ENCODE measurements at regions not wholly inside any gene's neighbourhood (a gene's known extent, or its start where the extent isn't known, plus 50 kb on each side); places are given as distances from the start of the nearest gene placed in this dataset.

DNA sequence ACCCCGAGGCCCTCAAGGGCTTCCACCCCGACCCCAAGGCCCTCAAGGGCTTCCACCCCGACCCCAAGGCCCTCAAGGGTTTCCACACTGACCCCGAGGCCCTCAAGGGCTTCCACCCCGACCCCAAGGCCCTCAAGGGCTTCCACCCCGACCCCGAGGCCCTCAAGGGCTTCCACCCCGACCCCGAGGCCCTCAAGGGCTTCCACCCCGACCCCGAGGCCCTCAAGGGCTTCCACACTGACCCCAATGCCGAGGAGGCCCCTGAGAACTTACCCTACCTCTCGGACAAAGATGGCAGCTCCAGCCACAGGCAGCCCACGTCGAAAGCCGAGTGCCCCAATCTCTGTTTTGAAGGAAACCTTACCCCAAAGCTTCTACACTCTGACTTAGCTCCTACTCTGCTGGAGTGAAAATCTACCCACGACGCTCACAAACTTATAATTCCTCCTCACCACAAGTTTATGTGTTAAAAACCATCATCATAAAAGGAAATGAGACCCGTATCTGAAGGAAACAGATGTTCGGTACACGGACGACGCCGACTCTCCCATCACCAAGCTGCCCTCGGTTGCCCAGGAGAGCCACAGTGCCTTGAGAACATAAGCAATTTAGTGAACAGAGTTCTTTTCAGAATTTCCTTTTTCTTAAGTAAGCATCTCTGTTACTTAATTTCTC, 61.2 kb upstream of the RPH3AL start:
- CTCF ChIA-PET (ENCODE audit: partially characterized antibody) = interaction anchor here (5.1 kb wide), 1 partner anchor 286 kb away, joined by 42 read pairs; no protein-coding TSS in a partner anchor
- peak overlapping the region; percentile 92 to 98 (median 96) for H3K27ac Mint-ChIP-seq
- Histone ChIP-seq H3K36me3 (ENCODE audit: insufficient read depth, low read length) (no peaks in the 10 kb centered on the region), H3K4me1 (ENCODE audit: insufficient read depth, low read length) (peaks cover 88% of the 10 kb centered on the region), H3K4me3 (ENCODE audit: low read length in 2 of 2) (peak overlapping the region; percentile 11 to 77), H3K27ac (ENCODE audit: low read depth, low read length) (peak overlapping the region; percentile 85), H3K27me3 (ENCODE audit: insufficient read depth, low read length) (no peaks in the 10 kb centered on the region), H3K9me3 (ENCODE audit: control insufficient read depth in 1 of 2, low read length in 2 of 2) (no peaks in the 10 kb centered on the region)
- H3K4me1 Mint-ChIP-seq = peaks cover 67 to 93% (median 81%) of the 10 kb centered on the region in 4 donors
- H3K36me3 Mint-ChIP-seq = peaks cover 13 to 23% of the 10 kb centered on the region in 2 donors
- peaks cover 0 to 12% (median 0%) of the 10 kb centered on the region in 8 donors for H3K9me3 Mint-ChIP-seq
- peaks cover 2% of the 10 kb centered on the region in 2 donors for H3K27me3 Mint-ChIP-seq
- POLR2A ChIA-PET (ENCODE audit: partially characterized antibody) = interaction anchor here (0.6 to 1.4 kb wide), 3 partner anchors 26 to 300 kb away, joined by 3 to 4 read pairs (median 3); partner anchors contain the start of gene VPS53
- peak overlapping the region; percentile 86 to 98 (median 93) for H3K4me3 Mint-ChIP-seq
- intact Hi-C loops (cut with micrococcal nuclease) = loop anchor here (5.0 kb wide), 1 partner anchor 583 kb away; the partner anchor contains the start of gene TIMM22
- peak in 1 of 5 donors; percentile 23 for DNase-seq

DNA sequence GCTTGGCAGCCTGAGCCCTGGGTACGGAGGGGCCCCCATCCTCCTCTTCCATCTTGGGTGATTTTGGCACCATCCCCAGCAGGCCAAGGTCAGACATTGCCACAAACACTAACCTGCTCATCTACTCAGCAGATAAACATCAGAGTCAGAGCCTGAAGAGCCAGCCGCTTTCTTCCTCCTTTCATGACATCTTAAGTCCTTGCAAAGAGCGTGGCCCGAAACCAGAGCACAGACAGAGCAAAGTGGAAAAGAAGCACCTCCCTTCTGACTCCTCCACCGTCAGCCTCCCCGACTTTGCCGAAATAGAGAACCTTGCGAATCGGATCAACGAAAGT, 60.4 kb upstream of the RPH3AL start:
- peak in 1 of 5 donors; percentile 59 for DNase-seq
- H3K36me3 ChIP-seq (ENCODE audit: insufficient read depth, low read length) = no peaks in the 10 kb centered on the region
- Mint-ChIP-seq H3K36me3 (peaks cover 13 to 23% of the 10 kb centered on the region in 2 donors), H3K27ac (peak overlapping the region; percentile 94 to 99 (median 96)), H3K4me3 (peak overlapping the region; percentile 87 to 96 (median 89)), H3K27me3 (peaks cover 2% of the 10 kb centered on the region in 2 donors), H3K9me3 (peaks cover 0 to 12% (median 0%) of the 10 kb centered on the region in 8 donors), H3K4me1 (peaks cover 60 to 86% (median 74%) of the 10 kb centered on the region in 4 donors)
- H3K9me3 ChIP-seq (ENCODE audit: control insufficient read depth in 1 of 2, low read length in 2 of 2) = no peaks in the 10 kb centered on the region
- H3K4me1 ChIP-seq (ENCODE audit: insufficient read depth, low read length) = peaks cover 80% of the 10 kb centered on the region
- H3K27ac ChIP-seq (ENCODE audit: low read depth, low read length) = peak overlapping the region; percentile 85
- intact Hi-C loops (cut with micrococcal nuclease) = loop anchor here (5.0 kb wide), 1 partner anchor 584 kb away; the partner anchor contains the start of gene TIMM22
- CTCF ChIA-PET (ENCODE audit: partially characterized antibody) = interaction anchor here (0.8 to 3.3 kb wide), 21 partner anchors 9 to 584 kb away, joined by 3 to 182 read pairs (median 6); partner anchors contain the start of genes NXN and TIMM22
- H3K4me3 ChIP-seq (ENCODE audit: low read length in 2 of 2) = peak overlapping the region; percentile 61 to 63
- POLR2A ChIA-PET (ENCODE audit: partially characterized antibody) = interaction anchor here (0.6 to 1.7 kb wide), 7 partner anchors 77 to 287 kb away, joined by 3 to 22 read pairs (median 6); no protein-coding TSS in a partner anchor
- H3K27me3 ChIP-seq (ENCODE audit: insufficient read depth, low read length) = no peaks in the 10 kb centered on the region

GRCh38 chr17:412211-413015, 59.8 kb upstream of the RPH3AL start:
- Histone ChIP-seq H3K27ac (ENCODE audit: low read depth, low read length) (peak overlapping the region; percentile 85), H3K36me3 (ENCODE audit: insufficient read depth, low read length) (no peaks in the 10 kb centered on the region), H3K27me3 (ENCODE audit: insufficient read depth, low read length) (no peaks in the 10 kb centered on the region), H3K9me3 (ENCODE audit: control insufficient read depth in 1 of 2, low read length in 2 of 2) (no peaks in the 10 kb centered on the region), H3K4me3 (ENCODE audit: low read length in 2 of 2) (peak overlapping the region; percentile 61 to 63), H3K4me1 (ENCODE audit: insufficient read depth, low read length) (peaks cover 78% of the 10 kb centered on the region)
- peaks cover 2% of the 10 kb centered on the region in 2 donors for H3K27me3 Mint-ChIP-seq
- peaks cover 61 to 86% (median 73%) of the 10 kb centered on the region in 4 donors for H3K4me1 Mint-ChIP-seq
- peak; percentile 75 to 78 (median 76) for DNase-seq
- ChIA-PET CTCF (ENCODE audit: partially characterized antibody) (interaction anchor here (0.7 to 3.3 kb wide), 51 partner anchors 10 to 584 kb away, joined by 3 to 182 read pairs (median 4); partner anchors contain the start of genes GEMIN4, NXN and TIMM22), POLR2A (ENCODE audit: partially characterized antibody) (interaction anchor here (0.6 to 1.7 kb wide), 14 partner anchors 18 to 584 kb away, joined by 3 to 22 read pairs (median 4); partner anchors contain the start of gene TIMM22)
- peak overlapping the region; percentile 87 to 96 (median 89) for H3K4me3 Mint-ChIP-seq
- peaks cover 13 to 27% of the 10 kb centered on the region in 2 donors for H3K36me3 Mint-ChIP-seq
- intact Hi-C loops (cut with micrococcal nuclease) = loop anchor here (1.0 to 5.0 kb wide), 4 partner anchors 288 to 585 kb away; partner anchors contain the start of genes GEMIN4, TIMM22 and VPS53
- H3K27ac Mint-ChIP-seq = peak overlapping the region; percentile 94 to 99 (median 96)
- H3K9me3 Mint-ChIP-seq = peaks cover 0 to 12% (median 0%) of the 10 kb centered on the region in 8 donors

GRCh38 chr17:411421-412120, 59.0 kb upstream of the RPH3AL start:
- ChIA-PET CTCF (ENCODE audit: partially characterized antibody) (interaction anchor here (0.9 to 3.3 kb wide), 43 partner anchors 10 to 585 kb away, joined by 3 to 182 read pairs (median 4); partner anchors contain the start of genes GEMIN4, NXN and TIMM22), POLR2A (ENCODE audit: partially characterized antibody) (interaction anchor here (0.8 to 1.7 kb wide), 10 partner anchors 17 to 585 kb away, joined by 3 to 22 read pairs (median 4); partner anchors contain the start of gene TIMM22)
- H3K9me3 ChIP-seq (ENCODE audit: control insufficient read depth in 1 of 2, low read length in 2 of 2) = no peaks in the 10 kb centered on the region
- Mint-ChIP-seq H3K27ac (peak overlapping the region; percentile 94 to 99 (median 97)), H3K4me1 (peaks cover 59 to 87% (median 73%) of the 10 kb centered on the region in 4 donors), H3K36me3 (peaks cover 13 to 28% of the 10 kb centered on the region in 2 donors), H3K27me3 (peaks cover 2% of the 10 kb centered on the region in 2 donors), H3K4me3 (peak overlapping the region; percentile 88 to 97 (median 93)), H3K9me3 (peaks cover 0 to 12% (median 0%) of the 10 kb centered on the region in 8 donors)
- peak overlapping the region; percentile 85 for H3K27ac ChIP-seq (ENCODE audit: low read depth, low read length)
- intact Hi-C loops (cut with micrococcal nuclease) = loop anchor here (1.0 to 5.0 kb wide), 5 partner anchors 289 to 586 kb away; partner anchors contain the start of genes GEMIN4, TIMM22 and VPS53
- H3K36me3 ChIP-seq (ENCODE audit: insufficient read depth, low read length) = no peaks in the 10 kb centered on the region
- H3K4me1 ChIP-seq (ENCODE audit: insufficient read depth, low read length) = peaks cover 71% of the 10 kb centered on the region
- H3K4me3 ChIP-seq (ENCODE audit: low read length in 2 of 2) = no peak overlapping the region
- no peaks in the 10 kb centered on the region for H3K27me3 ChIP-seq (ENCODE audit: insufficient read depth, low read length)
- DNase-seq = no peak

DNA sequence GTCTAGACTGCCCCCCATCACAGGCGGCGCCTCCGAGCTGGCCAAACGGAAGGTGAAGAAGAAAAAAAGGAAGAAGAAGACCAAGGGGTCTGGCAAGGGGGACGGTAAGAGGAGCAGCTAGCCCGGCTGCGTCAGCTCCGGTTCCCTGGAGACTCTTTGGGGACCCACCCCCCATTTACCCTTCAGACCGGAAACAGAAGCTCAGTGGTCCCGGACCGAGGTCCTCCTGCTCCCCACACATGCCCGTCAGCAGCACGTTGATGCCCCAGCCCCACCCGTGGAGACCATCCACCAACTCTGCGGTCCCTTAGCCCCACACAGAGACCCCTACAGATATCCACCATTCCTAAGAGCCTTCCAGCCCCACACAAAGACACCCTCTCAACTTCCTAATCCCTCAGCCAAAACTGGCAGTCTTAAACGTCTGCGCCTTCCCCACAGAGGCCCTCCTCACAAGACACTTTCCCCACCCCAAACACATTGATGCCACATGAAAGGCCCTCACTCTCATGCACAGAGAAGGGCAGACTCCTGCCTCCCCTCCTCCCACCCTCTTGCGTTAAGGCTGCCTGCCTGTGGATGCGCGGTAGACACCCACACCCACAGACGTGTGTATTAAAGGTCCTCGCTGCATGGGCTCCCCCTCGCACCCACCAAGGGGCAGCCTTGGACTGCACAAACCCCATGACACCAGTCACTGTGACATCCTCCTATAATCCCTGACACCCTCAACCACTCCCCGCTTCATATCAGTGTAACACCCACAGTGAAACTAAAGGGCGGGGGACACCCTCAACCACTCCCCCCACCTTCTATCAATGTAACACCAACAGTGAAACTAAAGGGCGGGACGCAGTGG, 58.2 kb upstream of the RPH3AL start:
- H3K36me3 Mint-ChIP-seq = peaks cover 13 to 28% of the 10 kb centered on the region in 2 donors
- H3K4me1 Mint-ChIP-seq = peaks cover 58 to 80% (median 69%) of the 10 kb centered on the region in 4 donors
- peaks cover 63% of the 10 kb centered on the region for H3K4me1 ChIP-seq (ENCODE audit: insufficient read depth, low read length)
- peaks cover 0 to 12% (median 0%) of the 10 kb centered on the region in 8 donors for H3K9me3 Mint-ChIP-seq
- H3K4me3 Mint-ChIP-seq = peak overlapping the region; percentile 88 to 97 (median 93)
- ChIA-PET POLR2A (ENCODE audit: partially characterized antibody) (interaction anchor here (0.6 to 1.2 kb wide), 2 partner anchors 16 to 290 kb away, joined by 3 read pairs; no protein-coding TSS in a partner anchor), CTCF (ENCODE audit: partially characterized antibody) (interaction anchor here (1.1 to 3.3 kb wide), 10 partner anchors 12 to 570 kb away, joined by 3 to 182 read pairs (median 6); partner anchors contain the start of gene NXN)
- peaks cover 2% of the 10 kb centered on the region in 2 donors for H3K27me3 Mint-ChIP-seq
- peak; percentile 71 to 92 (median 77) for DNase-seq
- H3K36me3 ChIP-seq (ENCODE audit: insufficient read depth, low read length) = no peaks in the 10 kb centered on the region
- intact Hi-C loops (cut with micrococcal nuclease) = loop anchor here (1.0 to 5.0 kb wide), 3 partner anchors 372 to 587 kb away; partner anchors contain the start of genes GLOD4, MRM3 and TIMM22
- H3K27me3 ChIP-seq (ENCODE audit: insufficient read depth, low read length) = no peaks in the 10 kb centered on the region
- peak overlapping the region; percentile 85 for H3K27ac ChIP-seq (ENCODE audit: low read depth, low read length)
- peak overlapping the region; percentile 61 to 68 for H3K4me3 ChIP-seq (ENCODE audit: low read length in 2 of 2)
- H3K27ac Mint-ChIP-seq = peak overlapping the region; percentile 94 to 99 (median 97)
- H3K9me3 ChIP-seq (ENCODE audit: control insufficient read depth in 1 of 2, low read length in 2 of 2) = no peaks in the 10 kb centered on the region

Data from CD4-positive, alpha-beta memory T cell (primary cell).